ENCODE measurements at regions not wholly inside any gene's neighbourhood (a gene's known extent, or its start where the extent isn't known, plus 50 kb on each side); places are given as distances from the start of the nearest gene placed in this dataset.

DNA sequence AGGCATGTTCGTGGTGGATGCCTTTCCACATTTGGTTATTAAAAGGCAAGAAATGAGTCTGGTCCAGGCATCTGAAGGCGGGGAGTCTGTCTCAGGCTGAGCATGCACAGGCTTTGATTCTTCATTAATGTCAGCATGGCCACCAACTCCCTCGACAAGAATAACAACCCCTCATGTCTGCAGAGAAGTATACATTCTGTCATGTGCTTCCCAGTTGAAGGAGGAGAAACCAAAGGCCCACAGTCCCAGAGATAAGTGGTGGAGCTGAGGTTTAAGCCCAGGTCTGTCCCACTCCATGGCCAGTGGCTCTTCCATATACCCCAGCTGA, 61.6 kb upstream of the LAPTM5 start:
- no peak for DNase-seq (ENCODE audit: low spot score)
- no peak for ATAC-seq (ENCODE audit: low FRiP score)
- TF ChIP-seq, protein P1, sequence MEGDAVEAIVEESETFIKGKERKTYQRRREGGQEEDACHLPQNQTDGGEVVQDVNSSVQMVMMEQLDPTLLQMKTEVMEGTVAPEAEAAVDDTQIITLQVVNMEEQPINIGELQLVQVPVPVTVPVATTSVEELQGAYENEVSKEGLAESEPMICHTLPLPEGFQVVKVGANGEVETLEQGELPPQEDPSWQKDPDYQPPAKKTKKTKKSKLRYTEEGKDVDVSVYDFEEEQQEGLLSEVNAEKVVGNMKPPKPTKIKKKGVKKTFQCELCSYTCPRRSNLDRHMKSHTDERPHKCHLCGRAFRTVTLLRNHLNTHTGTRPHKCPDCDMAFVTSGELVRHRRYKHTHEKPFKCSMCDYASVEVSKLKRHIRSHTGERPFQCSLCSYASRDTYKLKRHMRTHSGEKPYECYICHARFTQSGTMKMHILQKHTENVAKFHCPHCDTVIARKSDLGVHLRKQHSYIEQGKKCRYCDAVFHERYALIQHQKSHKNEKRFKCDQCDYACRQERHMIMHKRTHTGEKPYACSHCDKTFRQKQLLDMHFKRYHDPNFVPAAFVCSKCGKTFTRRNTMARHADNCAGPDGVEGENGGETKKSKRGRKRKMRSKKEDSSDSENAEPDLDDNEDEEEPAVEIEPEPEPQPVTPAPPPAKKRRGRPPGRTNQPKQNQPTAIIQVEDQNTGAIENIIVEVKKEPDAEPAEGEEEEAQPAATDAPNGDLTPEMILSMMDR (IDR thresholded peaks at IDR 0.05), result no peak

DNA sequence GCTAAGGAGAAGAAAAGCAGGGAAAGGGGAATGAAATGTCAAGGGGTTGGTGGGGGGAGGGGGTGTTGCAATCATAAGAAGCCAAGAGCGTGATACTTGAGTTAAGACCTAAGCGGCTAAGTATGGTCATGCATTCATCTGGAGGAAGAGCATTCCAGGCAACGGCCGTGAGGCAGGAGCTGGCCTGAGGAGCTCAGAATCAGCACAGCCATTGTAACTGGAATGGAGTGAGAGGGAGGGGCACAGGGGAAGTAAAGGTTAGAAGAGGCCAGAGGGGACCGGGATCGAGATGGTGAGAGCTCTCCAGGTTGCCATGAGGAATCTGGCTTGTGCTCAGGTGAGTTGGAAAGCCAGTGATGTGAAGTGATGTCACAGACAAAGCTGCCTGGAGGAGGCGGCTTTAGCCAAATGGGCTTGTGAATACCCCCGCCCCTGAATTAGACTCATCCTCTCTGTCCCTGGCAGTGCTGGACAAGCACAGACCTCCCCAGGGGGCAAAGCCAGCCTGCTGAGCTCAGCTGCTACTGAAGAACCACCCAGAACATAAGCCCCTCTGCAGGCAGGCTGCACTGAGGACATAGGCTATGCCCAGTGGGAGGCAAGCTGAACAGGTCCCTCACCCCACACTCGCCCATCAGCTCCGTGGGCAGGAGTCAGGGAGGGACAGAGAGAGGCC, 61.1 kb upstream of the LAPTM5 start:
- no peak for ATAC-seq (ENCODE audit: low FRiP score)

DNA sequence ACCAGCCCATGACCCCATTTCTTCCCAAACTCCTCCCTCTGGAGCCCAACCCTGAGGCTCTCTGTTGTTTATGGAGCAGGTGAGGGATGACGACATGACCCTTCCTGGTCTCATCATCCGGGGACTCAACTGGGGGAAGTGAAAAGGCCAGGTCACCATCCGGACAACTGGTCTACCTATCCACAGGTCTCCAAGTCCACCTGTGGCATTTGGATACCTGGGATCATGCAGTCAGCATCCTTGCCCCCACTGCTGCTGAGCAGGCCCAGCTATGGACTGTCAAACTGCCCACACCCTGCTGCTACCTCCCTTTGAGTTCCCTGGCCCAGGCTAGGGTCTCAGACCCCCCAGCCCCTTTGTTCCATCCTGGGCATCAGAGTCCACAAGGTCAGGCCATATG, 60.0 kb upstream of the LAPTM5 start:
- ATAC-seq (ENCODE audit: low FRiP score) (no peak), DNase-seq (ENCODE audit: low spot score) (no peak)
- TF ChIP-seq, protein P1 (IDR thresholded peaks at IDR 0.05), result no peak

More for the DNA sequence above, 61.1 kb upstream of the LAPTM5 start:
- no peak for DNase-seq (ENCODE audit: low spot score)
- TF ChIP-seq, protein P1 (IDR thresholded peaks at IDR 0.05), result no peak

DNA sequence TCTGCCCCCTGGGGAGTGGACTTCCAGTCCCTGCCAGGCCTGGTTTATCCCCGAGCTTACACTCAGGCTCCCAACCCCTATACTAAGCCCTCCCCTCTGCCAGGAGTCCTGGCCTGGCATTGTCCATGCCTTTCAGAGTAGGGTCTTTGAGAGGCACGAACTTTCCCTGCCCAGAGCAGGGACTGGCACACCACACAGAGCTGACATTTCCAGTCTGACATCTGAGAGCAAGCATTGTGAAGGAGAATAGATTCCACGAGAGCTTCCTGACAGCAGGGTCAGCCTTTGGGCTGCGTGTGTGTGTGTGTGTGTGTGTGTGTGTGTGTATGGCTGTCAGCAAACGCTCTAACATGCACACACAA, 59.5 kb upstream of the LAPTM5 start:
- ATAC-seq (ENCODE audit: low FRiP score), result no peak
- DNase-seq (ENCODE audit: low spot score), result no peak
- TF ChIP-seq, protein P1 (IDR thresholded peaks at IDR 0.05), result no peak

DNA sequence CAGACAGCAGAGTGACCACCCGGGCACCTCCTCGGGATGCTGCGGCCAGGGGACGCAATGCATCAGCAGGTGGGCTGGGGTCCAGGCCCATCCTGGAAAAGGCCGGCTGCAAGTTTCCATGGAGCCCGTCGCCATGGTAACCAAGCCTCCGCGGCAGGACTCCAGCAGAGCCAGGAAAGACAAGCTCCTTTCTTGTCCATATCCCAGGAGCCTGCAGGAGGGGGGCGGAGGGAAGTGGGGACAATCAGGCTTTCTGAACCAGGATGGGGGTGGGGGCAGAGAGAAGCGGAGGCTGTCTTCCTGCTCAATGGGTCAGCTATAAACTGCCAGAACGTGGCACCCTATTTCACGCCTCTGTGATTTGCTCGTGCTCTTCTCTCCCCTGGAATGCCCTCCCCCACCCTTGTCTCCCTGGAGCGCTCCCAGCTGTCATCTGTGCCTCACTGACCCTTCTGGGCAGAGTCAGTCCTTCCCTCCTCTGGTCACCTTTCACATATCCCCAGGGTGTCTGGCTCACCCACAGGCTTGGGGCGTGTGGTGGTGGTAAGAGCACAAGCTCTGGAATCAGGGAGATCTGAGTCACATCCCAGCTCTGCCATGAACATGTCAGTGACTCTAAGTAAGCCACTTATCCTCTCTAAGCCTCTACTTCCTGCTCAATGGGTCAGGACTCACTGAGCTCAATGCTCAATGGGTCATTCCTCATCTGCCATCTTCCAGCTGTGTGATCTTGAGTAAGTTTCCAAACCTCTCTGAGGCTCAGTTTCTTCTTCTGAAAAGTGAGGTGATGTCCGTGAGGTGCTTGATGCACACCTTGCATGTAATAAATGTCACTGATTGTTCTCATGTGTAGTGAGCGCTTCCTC, 58.9 kb upstream of the LAPTM5 start:
- ATAC-seq (ENCODE audit: low FRiP score) (no peak), DNase-seq (ENCODE audit: low spot score) (no peak)
- TF ChIP-seq, protein P1 (IDR thresholded peaks at IDR 0.05), result no peak

DNA sequence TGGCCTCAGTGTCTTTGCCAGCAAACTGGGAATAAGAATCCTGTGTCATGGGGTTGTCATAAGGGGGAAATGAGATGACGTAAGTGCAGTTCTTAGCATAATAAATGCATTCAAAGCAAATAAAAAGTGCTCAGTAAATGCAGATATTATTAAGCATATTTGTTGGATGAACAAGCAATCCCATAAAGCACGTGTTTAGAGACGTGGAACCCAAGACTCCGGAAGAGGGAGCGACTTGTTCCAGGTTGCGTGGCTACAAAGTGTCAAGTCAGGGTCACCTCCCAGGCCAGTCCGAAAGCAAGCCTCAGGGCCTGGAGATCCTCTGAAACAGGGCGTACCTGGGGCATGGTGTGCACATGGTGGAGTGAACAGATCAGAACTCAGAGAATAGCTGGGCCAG, 58.0 kb upstream of the LAPTM5 start:
- TF ChIP-seq, protein P1 (IDR thresholded peaks at IDR 0.05), result no peak
- DNase-seq (ENCODE audit: low spot score), result no peak
- ATAC-seq (ENCODE audit: low FRiP score), result no peak

DNA sequence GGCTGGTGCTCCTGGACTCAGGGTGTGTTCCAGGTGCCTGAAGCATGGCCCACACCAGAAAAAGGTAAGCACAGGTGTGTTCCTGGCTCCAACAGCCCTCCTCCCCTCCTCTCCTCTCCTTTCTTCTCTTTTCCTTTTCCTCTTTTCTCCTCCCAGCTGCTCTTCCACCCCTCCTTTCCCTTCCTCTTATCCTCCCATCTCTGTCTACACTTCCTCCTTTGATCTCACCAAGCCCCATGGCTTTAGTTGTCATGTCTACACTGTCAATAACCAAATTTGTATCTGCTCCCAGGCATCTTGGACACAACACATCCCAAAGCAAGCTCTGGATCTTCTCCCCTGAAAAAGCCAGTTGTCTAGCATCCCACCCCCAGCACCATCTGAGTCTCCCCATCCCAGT, 56.7 kb upstream of the LAPTM5 start:
- TF ChIP-seq, protein P1 (IDR thresholded peaks at IDR 0.05), result no peak
- ATAC-seq (ENCODE audit: low FRiP score) (no peak), DNase-seq (ENCODE audit: low spot score) (no peak)
